Panc1 (cell line): ENCODE measurements at regions not wholly inside any gene's neighbourhood (a gene's known extent, or its start where the extent isn't known, plus 50 kb on each side); places are given as distances from the start of the nearest gene placed in this dataset.

Experiments
- ATAC-seq: fragments of 200-7000 bp; cut with Tn5 transposase; 2 replicates; pipeline ENCODE4 v1.9.1; 2020; ENCODE audit warnings: mild to moderate bottlenecking, moderate library complexity
- BruUV-seq: library from RNA; stranded (reverse); fragments of 400-500 nt; replicated peaks from 2 replicates; lab custom pipeline; 2021; lab: Mats Ljungman, UMichigan
- CTCF ChIA-PET: fragments of 300-600 bp; sonication (Branson Sonifier 250); formaldehyde crosslinking; loops from one replicate; lab custom pipeline; 2022; ENCODE audit warnings: antibody characterized with exemption; lab: Charles Lee
- POLR2A ChIA-PET: fragments of 300-600 bp; sonication (Branson Sonifier 250); formaldehyde crosslinking; loops from one replicate; lab custom pipeline; 2022; ENCODE audit warnings: antibody characterized with exemption; lab: Charles Lee
- DNase-seq: peaks from one replicate; pipeline ENCODE4 v3.0.0-alpha.2; 2010; ENCODE audit warnings: low read depth, low spot score
- H3K27ac ChIP-seq: 2 replicates; pipeline ENCODE4 v1.5.1; 2011; ENCODE audit warnings: mild to moderate bottlenecking, low read length, inconsistent platforms
- H3K27me3 ChIP-seq: fragments of 200-500 bp; sonication (Bioruptor generic); 2 replicates; pipeline ENCODE4 v1.6.0; 2014; ENCODE audit warnings: low read length, inconsistent platforms; ENCODE audit not compliant: control insufficient read depth, insufficient read depth
- H3K36me3 ChIP-seq: fragments of 200-500 bp; sonication (Bioruptor generic); 2 replicates; pipeline ENCODE4 v1.5.1; 2014; ENCODE audit warnings: inconsistent platforms, mild to moderate bottlenecking, low read length, moderate library complexity; ENCODE audit not compliant: control insufficient read depth, insufficient read depth
- H3K4me1 ChIP-seq: 2 replicates; pipeline ENCODE4 v1.5.1; 2011; ENCODE audit warnings: inconsistent platforms, mild to moderate bottlenecking, low read length, moderate library complexity; ENCODE audit not compliant: control insufficient read depth, insufficient read depth
- H3K4me3 ChIP-seq, 2 experiments: 2 replicates each; pipeline ENCODE4 v1.5.1; 2011 to 2012; ENCODE audit warnings: low read depth in 2 of 2, low read length in 2 of 2, mild to moderate bottlenecking in 2 of 2, inconsistent platforms in 1 of 2, moderate library complexity in 1 of 2
- H3K9me3 ChIP-seq: fragments of 200-500 bp; sonication (Bioruptor generic); 2 replicates; pipeline ENCODE4 v1.5.1; 2014; ENCODE audit warnings: low read depth, mild to moderate bottlenecking, inconsistent platforms, low read length, moderate library complexity; ENCODE audit not compliant: control insufficient read depth, insufficient read depth
- CTCF ChIP-seq: fragments of 450-650 bp; IDR thresholded peaks from 2 replicates; pipeline ENCODE4 v1.5.1; 2017; ENCODE audit warnings: mild to moderate bottlenecking
- POLR2AphosphoS5 ChIP-seq: IDR thresholded peaks from 2 replicates; pipeline ENCODE4 v1.6.1; 2012; ENCODE audit warnings: mild to moderate bottlenecking, low read depth, low read length, moderate library complexity
- REST ChIP-seq, 2 experiments: IDR thresholded peaks; 2 replicates each; pipeline ENCODE4 v1.6.1; 2011 to 2012; ENCODE audit warnings: low read depth in 2 of 2, control low read depth in 1 of 2, low read length in 1 of 2, mild to moderate bottlenecking in 1 of 2, moderate library complexity in 1 of 2; ENCODE audit not compliant: insufficient read depth in 1 of 2
- SIN3A ChIP-seq: IDR thresholded peaks from 2 replicates; pipeline ENCODE4 v1.6.1; 2012; ENCODE audit warnings: low read depth, mild to moderate bottlenecking, low read length, moderate library complexity, borderline replicate concordance; ENCODE audit not compliant: insufficient read depth
- TCF7L2 ChIP-seq: IDR thresholded peaks from 2 replicates; pipeline ENCODE4 v1.6.1; 2011; ENCODE audit warnings: mild to moderate bottlenecking, low read depth, low read length, inconsistent platforms
- in situ Hi-C: cut with HindIII; loops from 2 replicates; pipeline ENCODE4 v1.10.0; 2016; ENCODE audit warnings: low sequenced_read_pairs, low pct_unique_long_range_greater_than_20kb
- intact Hi-C: fragments of 100-400 bp; cut with micrococcal nuclease; formaldehyde crosslinking; loops from one replicate; pipeline ENCODE4 v1.10.0; 2022; ENCODE audit not compliant: unreplicated experiment

GRCh38 chr4:45370408-45370807 is 644.1 kb upstream of the GNPDA2 start:
- no peak overlapping the region for H3K27ac ChIP-seq
- TF ChIP-seq TCF7L2 = no peak
- no peak for TF ChIP-seq REST (IDR thresholded peaks at IDR 0.05; ENCODE audit: insufficient read depth in 1 of 2, low read depth in 2 of 2, low read length in 1 of 2)
- no peak for TF ChIP-seq POLR2AphosphoS5
- no peak for TF ChIP-seq SIN3A
- no peak for TF ChIP-seq CTCF
- CTCF ChIA-PET = no interaction called here
- POLR2A ChIA-PET = no interaction called here
- no peak overlapping the region for H3K4me3 ChIP-seq
- BruUV-seq = no TSS peak
- in situ Hi-C loops (no loop called here), intact Hi-C loops (no loop called here)
- H3K9me3 ChIP-seq = no peaks in the 10 kb centered on the region
- H3K4me1 ChIP-seq = no peaks in the 10 kb centered on the region
- ATAC-seq (no peak), DNase-seq (no peak)
- no peaks in the 10 kb centered on the region for H3K27me3 ChIP-seq
- H3K36me3 ChIP-seq = no peaks in the 10 kb centered on the region

GRCh38 chr4:45368832-45369231 is 642.5 kb upstream of the GNPDA2 start:
- Histone ChIP-seq H3K4me3 (no peak overlapping the region), H3K4me1 (no peaks in the 10 kb centered on the region), H3K36me3 (no peaks in the 10 kb centered on the region), H3K27ac (no peak overlapping the region), H3K27me3 (no peaks in the 10 kb centered on the region), H3K9me3 (no peaks in the 10 kb centered on the region)
- BruUV-seq = no TSS peak
- ATAC-seq (no peak), DNase-seq (no peak)
- intact Hi-C loops (no loop called here), in situ Hi-C loops (no loop called here)
- no peak for TF ChIP-seq SIN3A
- no peak for TF ChIP-seq REST (IDR thresholded peaks at IDR 0.05; ENCODE audit: insufficient read depth in 1 of 2, low read depth in 2 of 2, low read length in 1 of 2)
- no peak for TF ChIP-seq TCF7L2
- no peak for TF ChIP-seq POLR2AphosphoS5
- no peak for TF ChIP-seq CTCF
- POLR2A ChIA-PET = no interaction called here
- CTCF ChIA-PET = no interaction called here
